H1 (cell line): ENCODE measurements at regions not wholly inside any gene's neighbourhood (a gene's known extent, or its start where the extent isn't known, plus 50 kb on each side); places are given as distances from the start of the nearest gene placed in this dataset.

Experiments
- CTCF ChIA-PET: fragments of 300-600 bp; sonication (Branson Sonifier 250); formaldehyde crosslinking; loops from one replicate; lab custom pipeline; 2021; ENCODE audit not compliant: partially characterized antibody; lab: Charles Lee
- POLR2A ChIA-PET: fragments of 300-600 bp; sonication (Branson Sonifier 250); formaldehyde crosslinking; loops from one replicate; lab custom pipeline; 2021; ENCODE audit warnings: inconsistent platforms; ENCODE audit not compliant: partially characterized antibody; lab: Charles Lee
- DNase-seq, 2 experiments: peaks; one replicate each; pipeline versions ENCODE4 v3.0.0 to v3.0.0-alpha.2; 2010 to 2022; ENCODE audit warnings: low spot score in 2 of 2, low read depth in 1 of 2, mixed read lengths in 1 of 2
- FAIRE-seq: peaks from 2 replicates; lab custom pipeline; 2011; peaks lifted over from hg19 to GRCh38; lab: Jason Lieb, UNC
- H2AFZ ChIP-seq: 2 replicates; pipeline ENCODE4 v1.8.1; 2012; ENCODE audit warnings: low read length, inconsistent platforms
- H2AK5ac ChIP-seq: 2 replicates; pipeline ENCODE4 v1.6.1; 2013; ENCODE audit warnings: low read depth, low read length
- H2BK120ac ChIP-seq: replicated peaks from 2 replicates; pipeline ENCODE3; 2013; ENCODE audit warnings: low read depth, low read length, inconsistent platforms
- H2BK12ac ChIP-seq: 2 replicates; pipeline ENCODE4 v1.6.1; 2013; ENCODE audit warnings: low read depth, low read length
- H2BK15ac ChIP-seq: 2 replicates; pipeline ENCODE4 v1.6.1; 2013; ENCODE audit warnings: low read length
- H2BK20ac ChIP-seq: 2 replicates; pipeline ENCODE4 v1.6.1; 2013; ENCODE audit warnings: low read length
- H2BK5ac ChIP-seq: 2 replicates; pipeline ENCODE4 v1.6.1; 2013; ENCODE audit warnings: low read depth, low read length
- H3K14ac ChIP-seq: 2 replicates; pipeline ENCODE4 v1.6.1; 2013; ENCODE audit warnings: inconsistent platforms; ENCODE audit not compliant: insufficient read length
- H3K18ac ChIP-seq: 2 replicates; pipeline ENCODE4 v1.6.1; 2013; ENCODE audit warnings: low read length; ENCODE audit errors: extremely low read depth
- H3K23ac ChIP-seq: 2 replicates; pipeline ENCODE4 v1.6.1; 2013; ENCODE audit warnings: inconsistent platforms; ENCODE audit not compliant: insufficient read length
- H3K23me2 ChIP-seq: 2 replicates; pipeline ENCODE4 v1.6.1; 2013; ENCODE audit warnings: low read depth, low read length
- H3K27ac ChIP-seq: 2 replicates; pipeline ENCODE4 v1.6.1; 2011; ENCODE audit warnings: low read depth, low read length, inconsistent platforms
- H3K27me3 ChIP-seq, 4 experiments: replicated peaks in 1 of 4; 1 replicate in 1 of 4; 2 replicates in 3 of 4; pipeline versions ENCODE4 v1.6.1 to v1.8.1; 2011 to 2013; ENCODE audit warnings: low read length in 3 of 4, mild to moderate bottlenecking in 3 of 4, inconsistent platforms in 2 of 4, mixed read lengths in 2 of 4, moderate library complexity in 1 of 4; ENCODE audit not compliant: control insufficient read depth in 3 of 4, insufficient read depth in 3 of 4; ENCODE audit errors: extremely low read depth in 1 of 4
- H3K36me3 ChIP-seq, 4 experiments: 2 replicates each; pipeline versions ENCODE4 v1.6.1 to v1.8.1; 2011 to 2013; ENCODE audit warnings: mild to moderate bottlenecking in 4 of 4, low read length in 3 of 4, moderate library complexity in 2 of 4, control low read depth in 1 of 4, inconsistent platforms in 1 of 4; ENCODE audit not compliant: insufficient read depth in 4 of 4, control insufficient read depth in 2 of 4
- H3K4ac ChIP-seq: replicated peaks from 2 replicates; pipeline ENCODE3; 2013; ENCODE audit warnings: low read length, low read depth, mixed read lengths, inconsistent platforms; ENCODE audit not compliant: insufficient read length
- H3K4me1 ChIP-seq, 4 experiments: replicated peaks in 1 of 4; 1 replicate in 1 of 4; 2 replicates in 3 of 4; pipeline versions ENCODE4 v1.6.1 to v1.8.1; 2011 to 2013; ENCODE audit warnings: low read length in 3 of 4, inconsistent platforms in 2 of 4, mixed read lengths in 1 of 4; ENCODE audit not compliant: insufficient read depth in 4 of 4, control insufficient read depth in 3 of 4
- H3K4me2 ChIP-seq, 2 experiments: 2 replicates each; pipeline versions ENCODE4 v1.6.1 to v1.8.1; 2011 to 2013; ENCODE audit warnings: low read depth in 2 of 2, low read length in 2 of 2, control low read depth in 1 of 2, inconsistent platforms in 1 of 2, mild to moderate bottlenecking in 1 of 2; ENCODE audit not compliant: insufficient read depth in 1 of 2
- H3K4me3 ChIP-seq, 4 experiments: fragments of 200-600, 300-600 bp in 1 of 4; sonication (generic), shearing (Covaris generic), sonication (Bioruptor Twin) in 1 of 4; 2 replicates each; pipeline versions ENCODE4 v1.5.1 to v1.8.1; 2011 to 2016; ENCODE audit warnings: low read length in 4 of 4, low read depth in 3 of 4, control low read depth in 2 of 4, inconsistent platforms in 2 of 4, mild to moderate bottlenecking in 2 of 4, mixed read lengths in 1 of 4, moderate library complexity in 1 of 4; ENCODE audit not compliant: insufficient read depth in 2 of 4; ENCODE audit errors: extremely low read depth in 1 of 4
- H3K56ac ChIP-seq: replicated peaks from 2 replicates; pipeline ENCODE3; 2013; ENCODE audit warnings: low read depth, mild to moderate bottlenecking, mixed read lengths, low read length, inconsistent platforms; ENCODE audit not compliant: insufficient read length
- H3K79me1 ChIP-seq: 2 replicates; pipeline ENCODE4 v1.6.1; 2013; ENCODE audit warnings: low read depth, low read length, control low read depth
- H3K79me2 ChIP-seq, 2 experiments: 2 replicates each; pipeline versions ENCODE4 v1.6.1 to v1.8.1; 2012 to 2013; ENCODE audit warnings: low read length in 2 of 2, mild to moderate bottlenecking in 2 of 2, inconsistent platforms in 1 of 2; ENCODE audit not compliant: insufficient read depth in 2 of 2, control insufficient read depth in 1 of 2
- H3K9ac ChIP-seq, 4 experiments: replicated peaks in 1 of 4; 1 replicate in 1 of 4; 2 replicates in 3 of 4; pipeline versions ENCODE4 v1.6.1 to v1.8.1; 2011 to 2013; ENCODE audit warnings: low read depth in 3 of 4, low read length in 3 of 4, control low read depth in 2 of 4, mild to moderate bottlenecking in 2 of 4, moderate library complexity in 2 of 4, inconsistent platforms in 1 of 4; ENCODE audit errors: extremely low read depth in 1 of 4
- H3K9me3 ChIP-seq, 2 experiments: 2 replicates each; pipeline versions ENCODE4 v1.6.1 to v1.8.1; 2012 to 2013; ENCODE audit warnings: mild to moderate bottlenecking in 2 of 2, moderate library complexity in 2 of 2, control low read depth in 1 of 2, inconsistent platforms in 1 of 2, low read depth in 1 of 2, low read length in 1 of 2, mixed read lengths in 1 of 2; ENCODE audit not compliant: insufficient read depth in 2 of 2
- H4K20me1 ChIP-seq, 2 experiments: replicated peaks in 1 of 2; 2 replicates each; pipeline versions ENCODE3 to v1.8.1; 2011 to 2013; ENCODE audit warnings: inconsistent platforms in 2 of 2, low read length in 2 of 2, mild to moderate bottlenecking in 1 of 2; ENCODE audit not compliant: insufficient read depth in 2 of 2, control insufficient read depth in 1 of 2
- H4K5ac ChIP-seq: 2 replicates; pipeline ENCODE4 v1.6.1; 2013; ENCODE audit warnings: low read length, low read depth, mixed read lengths, inconsistent platforms; ENCODE audit not compliant: insufficient read length
- H4K8ac ChIP-seq: 2 replicates; pipeline ENCODE4 v1.8.0; 2013; ENCODE audit warnings: mild to moderate bottlenecking, moderate library complexity, low read length, inconsistent platforms; ENCODE audit not compliant: insufficient read depth; ENCODE audit errors: extremely low read depth
- H4K91ac ChIP-seq: replicated peaks from 2 replicates; pipeline ENCODE3; 2013; ENCODE audit warnings: low read length, mixed read lengths, inconsistent platforms; ENCODE audit not compliant: insufficient read length
- ASH2L ChIP-seq: fragments of 200-600, 300-600 bp; sonication (generic); IDR thresholded peaks from one replicate; pipeline ENCODE4 v1.7.1; 2017; ENCODE audit warnings: low read length
- BACH1 ChIP-seq: IDR thresholded peaks from 2 replicates; pipeline ENCODE4 v1.6.1; 2012; ENCODE audit warnings: low read length, improper control_type of control experiment
- CBX5 ChIP-seq: fragments of 300-800, 300-1000 bp; sonication (generic); IDR thresholded peaks from 2 replicates; pipeline ENCODE4 v1.7.1; 2016; ENCODE audit warnings: antibody characterized with exemption, low read length, low read depth
- KDM4A ChIP-seq: IDR thresholded peaks from one replicate; pipeline ENCODE4 v1.7.1; 2012; ENCODE audit warnings: low read depth, mild to moderate bottlenecking, moderate library complexity, low read length, inconsistent platforms; ENCODE audit not compliant: severe bottlenecking
- WGBS, 2 experiments: shearing (Covaris generic) in 1 of 2; methylation state at CpG; one replicate each; pipeline versions ENCODE4 v1.1.6 to v1.1.7; 2013 to 2015; ENCODE audit warnings: low lambda C conversion rate in 2 of 2, mixed read lengths in 2 of 2, inconsistent platforms in 1 of 2, low coverage in 1 of 2, missing lambda C conversion rate in 1 of 2; ENCODE audit not compliant: insufficient replicate concordance in 2 of 2, insufficient coverage in 1 of 2, insufficient read length in 1 of 2; ENCODE audit errors: extremely low coverage in 1 of 2, missing lambda C conversion rate in 1 of 2; 5-methylcytosine and 5-hydroxymethylcytosine counted together
- TF ChIP-seq, protein P1 (sequence below), 3 experiments: IDR thresholded peaks; 1 replicate in 2 of 3; 2 replicates in 1 of 3; pipeline versions ENCODE4 v1.5.1 to v1.6.1; 2011; ENCODE audit warnings: low read length in 3 of 3, mild to moderate bottlenecking in 3 of 3, inconsistent platforms in 2 of 3, low read depth in 1 of 3, moderate library complexity in 1 of 3; ENCODE audit not compliant: insufficient read depth in 1 of 3; ENCODE audit errors: control extremely low read depth in 1 of 3

DNA sequence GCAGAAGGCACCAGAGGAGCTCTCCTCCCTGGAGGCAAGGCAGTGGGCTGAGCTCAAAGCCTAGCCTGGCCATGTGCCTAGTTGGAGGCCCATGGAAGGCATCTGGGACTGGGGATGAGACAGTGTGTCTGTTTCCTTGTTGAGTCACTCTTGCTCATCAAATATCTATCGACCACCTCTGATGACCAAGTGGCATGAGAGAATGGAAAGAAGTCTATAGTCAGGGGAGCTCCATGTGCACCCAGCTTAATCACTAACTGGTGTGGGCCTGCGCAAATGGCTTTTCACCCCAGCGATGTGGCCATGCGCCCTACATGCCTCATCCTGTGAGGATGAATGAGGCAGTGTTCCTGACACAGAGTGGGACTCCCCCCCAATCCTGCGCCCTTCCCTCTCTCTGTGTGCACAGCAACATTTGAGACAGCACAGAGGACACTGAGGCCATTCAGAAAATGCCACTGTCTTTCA, 229.9 kb downstream of the RPS24 start:
- H2BK5ac ChIP-seq, result no peak overlapping the region
- H3K56ac ChIP-seq, result no peak overlapping the region
- WGBS, 2 experiments, result 84% methylated on average over 5 of the region's 5 CpGs; no CpG with 5 or more reads in 1 of the 2 experiments
- no peaks in the 10 kb centered on the region for H3K36me3 ChIP-seq
- H3K4me1 ChIP-seq, result 0 out of 7 replicates have a peak, but pooled peaks cover 0 to 2% (median 0%) of the 10 kb centered on the region in 4 experiments
- no peaks in the 10 kb centered on the region for H4K20me1 ChIP-seq
- DNase-seq (no peak), FAIRE-seq (no peak)
- no peak overlapping the region for H3K18ac ChIP-seq
- no peak overlapping the region for H2BK120ac ChIP-seq
- H2BK15ac ChIP-seq, result no peak overlapping the region
- ChIA-PET POLR2A (interaction anchor here (1.1 kb wide), 1 partner anchor 554 kb away, joined by 3 read pairs; no protein-coding TSS in a partner anchor), CTCF (interaction anchor here (0.6 to 10.6 kb wide), 13 partner anchors 8 to 932 kb away, joined by 3 to 94 read pairs (median 3); no protein-coding TSS in a partner anchor)
- no peak overlapping the region for H3K27ac ChIP-seq
- H3K4me3 ChIP-seq, result no peak overlapping the region
- no peak overlapping the region for H3K14ac ChIP-seq
- no peak overlapping the region for H4K91ac ChIP-seq
- H4K5ac ChIP-seq, result no peak overlapping the region
- TF ChIP-seq KDM4A (no peak), ASH2L (no peak), BACH1 (no peak), CBX5 (no peak)
- TF ChIP-seq, protein P1, sequence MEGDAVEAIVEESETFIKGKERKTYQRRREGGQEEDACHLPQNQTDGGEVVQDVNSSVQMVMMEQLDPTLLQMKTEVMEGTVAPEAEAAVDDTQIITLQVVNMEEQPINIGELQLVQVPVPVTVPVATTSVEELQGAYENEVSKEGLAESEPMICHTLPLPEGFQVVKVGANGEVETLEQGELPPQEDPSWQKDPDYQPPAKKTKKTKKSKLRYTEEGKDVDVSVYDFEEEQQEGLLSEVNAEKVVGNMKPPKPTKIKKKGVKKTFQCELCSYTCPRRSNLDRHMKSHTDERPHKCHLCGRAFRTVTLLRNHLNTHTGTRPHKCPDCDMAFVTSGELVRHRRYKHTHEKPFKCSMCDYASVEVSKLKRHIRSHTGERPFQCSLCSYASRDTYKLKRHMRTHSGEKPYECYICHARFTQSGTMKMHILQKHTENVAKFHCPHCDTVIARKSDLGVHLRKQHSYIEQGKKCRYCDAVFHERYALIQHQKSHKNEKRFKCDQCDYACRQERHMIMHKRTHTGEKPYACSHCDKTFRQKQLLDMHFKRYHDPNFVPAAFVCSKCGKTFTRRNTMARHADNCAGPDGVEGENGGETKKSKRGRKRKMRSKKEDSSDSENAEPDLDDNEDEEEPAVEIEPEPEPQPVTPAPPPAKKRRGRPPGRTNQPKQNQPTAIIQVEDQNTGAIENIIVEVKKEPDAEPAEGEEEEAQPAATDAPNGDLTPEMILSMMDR (IDR thresholded peaks at IDR 0.05; ENCODE audit: control extremely low read depth in 1 of 3, insufficient read depth in 1 of 3, low read depth in 1 of 3, low read length in 3 of 3), result no peak
- no peak overlapping the region for H2BK12ac ChIP-seq
- H3K23ac ChIP-seq, result no peak overlapping the region
- H3K79me2 ChIP-seq, result no peaks in the 10 kb centered on the region
- H3K9ac ChIP-seq, result no peak overlapping the region
- H3K23me2 ChIP-seq, result no peaks in the 10 kb centered on the region
- H4K8ac ChIP-seq, result no peak overlapping the region
- H3K27me3 ChIP-seq, result no peaks in the 10 kb centered on the region
- no peak overlapping the region for H3K4me2 ChIP-seq
- no peak overlapping the region for H3K4ac ChIP-seq
- no peak overlapping the region for H2AFZ ChIP-seq
- no peaks in the 10 kb centered on the region for H3K9me3 ChIP-seq
- H2BK20ac ChIP-seq, result no peak overlapping the region
- no peaks in the 10 kb centered on the region for H3K79me1 ChIP-seq
- H2AK5ac ChIP-seq, result no peak overlapping the region
